ENCODE measurements at regions not wholly inside any gene's neighbourhood (a gene's known extent, or its start where the extent isn't known, plus 50 kb on each side); places are given as distances from the start of the nearest gene placed in this dataset.
"Not testable (repeated sequence)": the region's sequence is repeated elsewhere in the genome, so short reads cannot be mapped to it uniquely, and the experiment has no call there.

GRCh38 chr7:101757879-101758278, 59.5 kb upstream of the CUX1 start:
- H3K9me3 ChIP-seq: no peaks in the 10 kb centered on the region
- no peaks in the 10 kb centered on the region for H3K36me3 ChIP-seq
- TF ChIP-seq CTCF (IDR thresholded peaks at IDR 0.05): no peak

DNA sequence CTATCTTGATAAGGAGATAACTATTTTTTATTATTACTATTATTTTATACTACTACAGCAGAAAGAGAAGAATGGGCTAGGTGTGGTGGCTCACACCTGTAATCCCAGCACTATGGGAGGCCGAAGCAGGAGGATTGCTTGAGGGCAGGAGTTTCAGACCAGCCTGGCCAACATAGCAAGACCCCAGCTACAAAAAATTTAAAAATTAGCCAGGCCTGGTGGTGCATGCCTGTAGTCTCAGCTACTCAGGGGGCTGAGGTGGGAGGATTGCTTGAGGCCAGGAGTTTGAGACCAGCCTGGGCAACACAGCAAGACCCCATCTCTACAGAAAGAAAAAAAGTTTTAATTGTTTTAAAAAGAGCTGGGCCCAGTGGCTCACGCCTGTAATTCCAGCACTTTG, 58.9 kb upstream of the CUX1 start:
- not testable (repeated sequence) for H3K4me3 ChIP-seq; H3K27ac ChIP-seq; DNase-seq (ENCODE audit: low spot score); H3K4me1 ChIP-seq; H3K9me3 ChIP-seq; H3K27me3 ChIP-seq; H3K36me3 ChIP-seq

More at GRCh38 chr7:101757879-101758278, 59.5 kb upstream of the CUX1 start:
- H3K27me3 ChIP-seq: no peaks in the 10 kb centered on the region
- peaks cover 0 to 4% of the 10 kb centered on the region in 2 donors for H3K4me1 ChIP-seq
- no peak for DNase-seq (ENCODE audit: low spot score)
- no peak overlapping the region for H3K4me3 ChIP-seq
- no peak overlapping the region for H3K27ac ChIP-seq

DNA sequence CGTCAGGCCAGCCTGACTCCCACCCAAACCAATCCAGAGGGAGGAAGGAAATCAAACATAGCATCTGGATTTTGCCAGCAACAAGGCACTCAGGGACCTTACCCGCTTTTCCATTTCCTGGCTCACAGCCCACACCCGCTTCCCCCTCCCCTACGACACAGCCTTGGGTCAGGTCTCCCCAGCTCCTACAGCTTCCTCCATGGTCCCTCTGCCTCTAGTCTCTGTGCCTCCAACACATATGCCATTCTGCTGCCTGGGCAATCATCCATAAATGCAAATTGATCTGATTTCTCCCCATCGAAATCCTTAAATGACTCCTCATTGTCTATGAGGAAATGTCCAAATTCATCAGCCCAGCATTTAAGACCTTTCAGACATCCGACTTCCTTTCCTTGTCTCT, 53.2 kb upstream of the CUX1 start:
- DNase-seq (ENCODE audit: low spot score): no peak
- Histone ChIP-seq H3K4me1 (no peaks in the 10 kb centered on the region), H3K9me3 (no peaks in the 10 kb centered on the region), H3K27me3 (no peaks in the 10 kb centered on the region), H3K27ac (no peak overlapping the region), H3K36me3 (no peaks in the 10 kb centered on the region), H3K4me3 (no peak overlapping the region)
- TF ChIP-seq CTCF (IDR thresholded peaks at IDR 0.05): no peak

DNA sequence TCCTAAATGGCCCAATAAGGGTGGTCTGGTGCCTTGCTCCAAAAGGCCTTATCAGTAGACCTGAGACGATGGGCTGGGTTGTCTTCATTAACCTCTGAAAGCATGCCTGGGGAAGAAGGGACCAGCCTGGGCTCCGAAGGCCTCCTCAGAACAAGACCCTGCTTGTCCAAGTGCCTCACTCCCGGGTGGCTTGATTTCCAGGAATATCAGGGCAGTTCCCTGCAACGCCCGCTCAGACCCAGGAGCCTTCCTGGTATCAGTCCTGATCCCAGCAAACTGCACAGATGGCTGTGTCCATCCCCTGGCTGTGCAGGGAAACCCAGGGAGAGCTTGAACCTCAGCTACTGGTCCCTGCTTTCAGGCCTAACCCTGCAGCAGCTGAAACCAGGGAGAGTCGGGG, 49.9 kb upstream of the CUX1 start:
- Histone ChIP-seq H3K9me3 (no peaks in the 10 kb centered on the region), H3K27me3 (no peaks in the 10 kb centered on the region), H3K27ac (no peak overlapping the region), H3K36me3 (no peaks in the 10 kb centered on the region), H3K4me3 (no peak overlapping the region), H3K4me1 (no peaks in the 10 kb centered on the region)
- no peak for DNase-seq (ENCODE audit: low spot score)
- TF ChIP-seq CTCF (IDR thresholded peaks at IDR 0.05): no peak
